Activated B cell treated with CpG ODN at 0.5 μM for 24 hours (primary cell): ENCODE measurements at regions not wholly inside any gene's neighbourhood (a gene's known extent, or its start where the extent isn't known, plus 50 kb on each side); places are given as distances from the start of the nearest gene placed in this dataset.

Experiments
- ATAC-seq: fragments of 200-7000 bp; cut with Tn5 transposase; one replicate; pipeline ENCODE4 v1.10.0; 2021; ENCODE audit warnings: low read depth, mild to moderate bottlenecking, moderate library complexity
- CTCF ChIA-PET: fragments of 350-600 bp; sonication (Branson Sonifier 250); formaldehyde crosslinking; loops from one replicate; lab custom pipeline; 2021; ENCODE audit warnings: antibody characterized with exemption; lab: Charles Lee
- POLR2A ChIA-PET: fragments of 350-600 bp; sonication (Branson Sonifier 250); formaldehyde crosslinking; loops from one replicate; lab custom pipeline; 2021; ENCODE audit warnings: antibody characterized with exemption; lab: Charles Lee
- DNase-seq: peaks from one replicate; pipeline ENCODE4 v3.0.0; 2022
- H3K27ac Mint-ChIP-seq: one replicate; pipeline ENCODE4 v1.8.0; 2020; ENCODE audit warnings: mixed read lengths
- H3K27me3 Mint-ChIP-seq: one replicate; pipeline ENCODE4 v1.8.0; 2021; ENCODE audit warnings: mixed read lengths
- H3K36me3 Mint-ChIP-seq: one replicate; pipeline ENCODE4 v1.8.0; 2021; ENCODE audit warnings: low read depth, mixed read lengths
- H3K4me1 Mint-ChIP-seq: one replicate; pipeline ENCODE4 v1.8.0; 2021; ENCODE audit warnings: mixed read lengths
- H3K4me3 Mint-ChIP-seq: one replicate; pipeline ENCODE4 v1.8.0; 2020; ENCODE audit warnings: mild to moderate bottlenecking, mixed read lengths
- H3K9me3 Mint-ChIP-seq: one replicate; pipeline ENCODE4 v1.8.0; 2020; ENCODE audit warnings: mixed read lengths
- CTCF ChIP-seq: fragments of 200-600 bp; IDR thresholded peaks from one replicate; pipeline ENCODE4 v1.8.0; 2022; ENCODE audit warnings: antibody characterized with exemption, mild to moderate bottlenecking
- intact Hi-C: fragments of 100-400 bp; cut with micrococcal nuclease; formaldehyde crosslinking; loops from one replicate; pipeline ENCODE4 v1.15.1; 2024

DNA sequence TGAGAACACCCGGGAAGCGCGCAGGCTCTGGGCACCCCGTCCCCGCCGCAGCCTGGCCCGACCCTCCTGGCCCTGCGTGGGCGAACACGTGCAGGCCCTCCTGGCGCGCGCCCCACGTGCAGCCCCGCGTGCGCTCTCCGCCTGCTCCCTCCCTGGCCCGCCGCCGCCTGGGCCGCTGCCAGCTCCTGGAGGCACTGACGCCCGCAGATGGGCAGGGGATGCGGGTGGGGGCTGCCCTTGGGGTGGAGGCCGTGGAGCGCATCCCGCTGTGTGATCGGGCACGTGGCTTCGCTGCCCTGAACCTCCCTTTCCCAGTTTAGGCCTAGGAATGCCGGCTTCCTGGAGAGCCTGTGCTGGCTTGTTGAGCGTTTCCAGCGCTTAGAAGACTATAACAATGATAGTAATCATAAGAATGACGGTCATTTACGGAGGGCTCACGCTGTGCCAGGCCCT lies 104.6 kb upstream of the SLC6A6 start:
- Mint-ChIP-seq H3K4me1 (no peaks in the 10 kb centered on the region), H3K9me3 (no peaks in the 10 kb centered on the region), H3K4me3 (no peak overlapping the region), H3K27me3 (peaks cover 13% of the 10 kb centered on the region), H3K36me3 (no peaks in the 10 kb centered on the region), H3K27ac (no peak overlapping the region)
- ATAC-seq: no peak
- intact Hi-C loops: no loop called here
- POLR2A ChIA-PET: no interaction called here
- CTCF ChIA-PET: no interaction called here
- no peak for TF ChIP-seq CTCF
- DNase-seq: no peak

- no peak for ATAC-seq
- Mint-ChIP-seq H3K27ac (no peak overlapping the region), H3K4me3 (no peak overlapping the region), H3K4me1 (no peaks in the 10 kb centered on the region), H3K36me3 (no peaks in the 10 kb centered on the region), H3K9me3 (no peaks in the 10 kb centered on the region), H3K27me3 (peaks cover 17% of the 10 kb centered on the region)
- no peak for DNase-seq
- POLR2A ChIA-PET: no interaction called here
- intact Hi-C loops: no loop called here
- CTCF ChIA-PET: no interaction called here
- no peak for TF ChIP-seq CTCF
Measured at GRCh38 chr3:14298442-14298841, 104.0 kb upstream of the SLC6A6 start.

GRCh38 chr3:14298991-14299555 lies 103.3 kb upstream of the SLC6A6 start:
- H3K27me3 Mint-ChIP-seq: peaks cover 23% of the 10 kb centered on the region
- H3K9me3 Mint-ChIP-seq: no peaks in the 10 kb centered on the region
- ATAC-seq (no peak), DNase-seq (no peak)
- ChIA-PET CTCF (no interaction called here), POLR2A (no interaction called here)
- no peaks in the 10 kb centered on the region for H3K4me1 Mint-ChIP-seq
- no peak overlapping the region for H3K27ac Mint-ChIP-seq
- no peaks in the 10 kb centered on the region for H3K36me3 Mint-ChIP-seq
- H3K4me3 Mint-ChIP-seq: no peak overlapping the region
- intact Hi-C loops: no loop called here
- TF ChIP-seq CTCF: no peak

- intact Hi-C loops: no loop called here
- DNase-seq (no peak), ATAC-seq (no peak)
- no peaks in the 10 kb centered on the region for H3K4me1 Mint-ChIP-seq
- H3K9me3 Mint-ChIP-seq: no peaks in the 10 kb centered on the region
- ChIA-PET CTCF (no interaction called here), POLR2A (no interaction called here)
- no peak for TF ChIP-seq CTCF
- H3K27ac Mint-ChIP-seq: no peak overlapping the region
- H3K27me3 Mint-ChIP-seq: peaks cover 26% of the 10 kb centered on the region
- H3K4me3 Mint-ChIP-seq: no peak overlapping the region
- H3K36me3 Mint-ChIP-seq: no peaks in the 10 kb centered on the region
Measured at GRCh38 chr3:14299767-14300166, 102.6 kb upstream of the SLC6A6 start.

- H3K4me1 Mint-ChIP-seq: no peaks in the 10 kb centered on the region
- H3K36me3 Mint-ChIP-seq: no peaks in the 10 kb centered on the region
- no peak overlapping the region for H3K27ac Mint-ChIP-seq
- TF ChIP-seq CTCF: no peak
- ChIA-PET CTCF (no interaction called here), POLR2A (no interaction called here)
- H3K27me3 Mint-ChIP-seq: peaks cover 25% of the 10 kb centered on the region
- ATAC-seq: no peak
- intact Hi-C loops: no loop called here
- H3K9me3 Mint-ChIP-seq: no peaks in the 10 kb centered on the region
- H3K4me3 Mint-ChIP-seq: no peak overlapping the region
- DNase-seq: no peak
Measured at GRCh38 chr3:14300721-14301399, 101.5 kb upstream of the SLC6A6 start.
